ENCODE measurements at regions not wholly inside any gene's neighbourhood (a gene's known extent, or its start where the extent isn't known, plus 50 kb on each side); places are given as distances from the start of the nearest gene placed in this dataset.
"Not testable (repeated sequence)": the region's sequence is repeated elsewhere in the genome, so short reads cannot be mapped to it uniquely, and the experiment has no call there.

- Histone ChIP-seq H4K91ac (ENCODE audit: insufficient read depth, low read depth, low read length) (no peak overlapping the region), H2BK15ac (ENCODE audit: low read depth, low read length) (no peak overlapping the region), H2BK20ac (ENCODE audit: low read depth, low read length) (no peak overlapping the region), H3K36me3 (ENCODE audit: control insufficient read depth, insufficient read depth, low read length) (no peaks in the 10 kb centered on the region), H3K56ac (ENCODE audit: extremely low read depth, insufficient read depth, low read length) (no peak overlapping the region), H3K9ac (ENCODE audit: low read depth, low read length) (no peak overlapping the region), H2BK5ac (ENCODE audit: low read depth, low read length, poor library complexity, severe bottlenecking) (no peak overlapping the region), H4K5ac (ENCODE audit: low read depth, low read length) (no peak overlapping the region), H4K8ac (ENCODE audit: low read depth in 2 of 2, low read length in 2 of 2) (no peak overlapping the region), H3K14ac (replicated peaks; ENCODE audit: low read depth, low read length) (no peak overlapping the region), H2AK5ac (ENCODE audit: low read depth, low read length) (no peak overlapping the region), H3K27me3 (ENCODE audit: control insufficient read depth, insufficient read depth, low read length) (no peaks in the 10 kb centered on the region; the same call in none of the 2 replicates), H3K4ac (ENCODE audit: low read depth, low read length) (no peak overlapping the region), H4K20me1 (ENCODE audit: insufficient read depth, low read length) (no peaks in the 10 kb centered on the region), H3K9me1 (ENCODE audit: insufficient read depth, low read length) (no peaks in the 10 kb centered on the region), H3K27ac (ENCODE audit: insufficient read depth, low read length) (no peak overlapping the region; the same call in 1 of the 2 replicates), H2AFZ (replicated peaks; ENCODE audit: low read length, poor library complexity) (no peak overlapping the region), H3K4me3 (ENCODE audit: insufficient read depth, low read depth, low read length) (no peak overlapping the region), H3K4me1 (ENCODE audit: control insufficient read depth, insufficient read depth, low read length) (peaks cover 4% of the 10 kb centered on the region; the same call in 1 of the 2 replicates), H3K9me3 (ENCODE audit: control insufficient read depth, insufficient read depth, low read length) (no peaks in the 10 kb centered on the region; the same call in 1 of the 2 replicates), H3K18ac (ENCODE audit: low read depth, low read length) (no peak overlapping the region), H3K4me2 (ENCODE audit: low read depth, low read length) (no peak overlapping the region), H3K23ac (ENCODE audit: low read depth, low read length) (no peak overlapping the region), H2AK9ac (replicated peaks; ENCODE audit: low read depth, low read length, poor library complexity) (no peak overlapping the region), H2BK120ac (ENCODE audit: low read depth, low read length) (no peak overlapping the region), H3K79me1 (ENCODE audit: low read depth in 1 of 2, low read length in 2 of 2) (no peaks in the 10 kb centered on the region)
- intact Hi-C loops (cut with micrococcal nuclease) = loop anchor here (5.0 kb wide), 1 partner anchor 33 kb away; no protein-coding TSS in a partner anchor
- POLR2A ChIA-PET (ENCODE audit: unreplicated experiment) = no interaction called here
- in situ Hi-C loops (cut with MboI; ENCODE audit: low sequenced_read_pairs) = no loop called here
- dilution Hi-C loops (cut with HindIII; ENCODE audit: low sequenced_read_pairs, unreplicated experiment) = no loop called here
- TF ChIP-seq FOS (IDR thresholded peaks at IDR 0.05; ENCODE audit: low read depth, low read length) (no peak), CEBPB (IDR thresholded peaks at IDR 0.05; ENCODE audit: low read depth, low read length) (peak; percentile 94)
- DNase-seq = peak; percentile 86
- no TSS peak for BruUV-seq (replicated peaks)
- no CpG with 5 or more reads among the region's 3 CpGs for WGBS, 2 experiments (ENCODE audit: extremely low coverage in 2 of 2, insufficient read length in 1 of 2)
- CTCF ChIA-PET = no interaction called here
- ATAC-seq (ENCODE audit: low read depth) = peak; percentile 69
These were observed 259.4 kb downstream of the ANAPC1 start for GRCh38 chr2:111624411-111625156.

GRCh38 chr2:111625157-111625537 lies 258.8 kb downstream of the ANAPC1 start:
- H2BK120ac ChIP-seq (ENCODE audit: low read depth, low read length); in situ Hi-C loops (cut with MboI; ENCODE audit: low sequenced_read_pairs); H2AK9ac ChIP-seq (replicated peaks; ENCODE audit: low read depth, low read length, poor library complexity); dilution Hi-C loops (cut with HindIII; ENCODE audit: low sequenced_read_pairs, unreplicated experiment); H3K79me1 ChIP-seq (ENCODE audit: low read depth in 1 of 2, low read length in 2 of 2); H3K27me3 ChIP-seq (ENCODE audit: control insufficient read depth, insufficient read depth, low read length); H3K36me3 ChIP-seq (ENCODE audit: control insufficient read depth, insufficient read depth, low read length); H2BK20ac ChIP-seq (ENCODE audit: low read depth, low read length); H4K91ac ChIP-seq (ENCODE audit: insufficient read depth, low read depth, low read length); H3K14ac ChIP-seq (replicated peaks; ENCODE audit: low read depth, low read length); H4K5ac ChIP-seq (ENCODE audit: low read depth, low read length); H4K20me1 ChIP-seq (ENCODE audit: insufficient read depth, low read length); H3K23ac ChIP-seq (ENCODE audit: low read depth, low read length); POLR2A ChIA-PET (ENCODE audit: unreplicated experiment); H2AK5ac ChIP-seq (ENCODE audit: low read depth, low read length); CTCF ChIA-PET; H3K9me3 ChIP-seq (ENCODE audit: control insufficient read depth, insufficient read depth, low read length); H3K4me3 ChIP-seq (ENCODE audit: insufficient read depth, low read depth, low read length); H2BK15ac ChIP-seq (ENCODE audit: low read depth, low read length); H3K4ac ChIP-seq (ENCODE audit: low read depth, low read length); H3K4me1 ChIP-seq (ENCODE audit: control insufficient read depth, insufficient read depth, low read length); DNase-seq; H3K9me1 ChIP-seq (ENCODE audit: insufficient read depth, low read length); H3K27ac ChIP-seq (ENCODE audit: insufficient read depth, low read length); H3K4me2 ChIP-seq (ENCODE audit: low read depth, low read length); intact Hi-C loops (cut with micrococcal nuclease); H3K9ac ChIP-seq (ENCODE audit: low read depth, low read length); H4K8ac ChIP-seq (ENCODE audit: low read depth in 2 of 2, low read length in 2 of 2); BruUV-seq (replicated peaks); H2AFZ ChIP-seq (replicated peaks; ENCODE audit: low read length, poor library complexity); H2BK5ac ChIP-seq (ENCODE audit: low read depth, low read length, poor library complexity, severe bottlenecking); ATAC-seq (ENCODE audit: low read depth); H3K56ac ChIP-seq (ENCODE audit: extremely low read depth, insufficient read depth, low read length): not testable (repeated sequence)
- peak overlapping the region; percentile 61; the same call in 1 of the 2 replicates for H3K18ac ChIP-seq (ENCODE audit: low read depth, low read length)
- no CpG with 5 or more reads among the region's 12 CpGs for WGBS, 2 experiments (ENCODE audit: extremely low coverage in 2 of 2, insufficient read length in 1 of 2)
